Astrocyte (in vitro differentiated cells and primary cell): ENCODE measurements at regions not wholly inside any gene's neighbourhood (a gene's known extent, or its start where the extent isn't known, plus 50 kb on each side); places are given as distances from the start of the nearest gene placed in this dataset.

Source experiments
- EZH2 ChIP-seq: IDR thresholded peaks from 2 replicates; pipeline ENCODE4 v1.6.1; 2012; ENCODE audit warnings: mild to moderate bottlenecking, low read length, inconsistent platforms; ENCODE audit not compliant: insufficient read depth
- TF ChIP-seq, protein P1 (sequence below): IDR thresholded peaks from 2 replicates; pipeline ENCODE4 v1.5.1; 2011; ENCODE audit warnings: low read depth, mild to moderate bottlenecking, inconsistent platforms, low read length, moderate library complexity; ENCODE audit not compliant: insufficient read depth

DNA sequence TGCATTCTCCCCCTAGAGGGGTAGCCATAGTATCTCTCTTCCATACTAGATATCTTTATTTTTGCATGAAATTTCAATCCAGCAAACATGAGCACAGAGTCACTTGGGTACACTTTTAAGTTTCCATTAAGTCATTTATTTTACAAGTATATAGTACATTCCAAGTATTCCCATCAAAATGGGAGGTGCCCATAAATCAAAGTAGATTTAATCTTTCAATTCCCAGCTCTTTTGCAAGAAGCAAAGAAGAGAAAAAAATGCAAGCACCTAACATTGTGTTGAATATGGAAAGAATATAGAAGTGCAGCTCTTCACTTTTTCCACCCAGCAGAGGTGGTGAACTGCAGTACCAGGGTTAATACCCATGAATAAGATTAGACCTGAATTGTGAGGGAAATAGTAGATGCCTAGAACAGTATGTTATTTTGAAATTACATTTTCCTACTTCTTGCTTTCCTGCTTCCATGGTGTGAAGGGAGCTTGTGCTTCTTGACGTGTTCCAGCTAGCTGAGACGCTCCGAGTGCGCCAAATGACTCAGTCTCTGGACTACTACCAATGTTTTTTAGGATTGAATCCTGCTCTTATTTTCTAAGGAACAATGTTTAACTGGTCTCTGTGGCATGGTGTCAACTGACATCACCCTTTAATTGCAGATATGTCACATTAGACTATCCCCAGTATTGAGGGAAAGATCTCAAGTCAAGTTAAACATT lies 151.1 kb upstream of the MAF start:
- TF ChIP-seq EZH2, result no peak
- TF ChIP-seq, protein P1, sequence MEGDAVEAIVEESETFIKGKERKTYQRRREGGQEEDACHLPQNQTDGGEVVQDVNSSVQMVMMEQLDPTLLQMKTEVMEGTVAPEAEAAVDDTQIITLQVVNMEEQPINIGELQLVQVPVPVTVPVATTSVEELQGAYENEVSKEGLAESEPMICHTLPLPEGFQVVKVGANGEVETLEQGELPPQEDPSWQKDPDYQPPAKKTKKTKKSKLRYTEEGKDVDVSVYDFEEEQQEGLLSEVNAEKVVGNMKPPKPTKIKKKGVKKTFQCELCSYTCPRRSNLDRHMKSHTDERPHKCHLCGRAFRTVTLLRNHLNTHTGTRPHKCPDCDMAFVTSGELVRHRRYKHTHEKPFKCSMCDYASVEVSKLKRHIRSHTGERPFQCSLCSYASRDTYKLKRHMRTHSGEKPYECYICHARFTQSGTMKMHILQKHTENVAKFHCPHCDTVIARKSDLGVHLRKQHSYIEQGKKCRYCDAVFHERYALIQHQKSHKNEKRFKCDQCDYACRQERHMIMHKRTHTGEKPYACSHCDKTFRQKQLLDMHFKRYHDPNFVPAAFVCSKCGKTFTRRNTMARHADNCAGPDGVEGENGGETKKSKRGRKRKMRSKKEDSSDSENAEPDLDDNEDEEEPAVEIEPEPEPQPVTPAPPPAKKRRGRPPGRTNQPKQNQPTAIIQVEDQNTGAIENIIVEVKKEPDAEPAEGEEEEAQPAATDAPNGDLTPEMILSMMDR, result no peak
